C4-2B (cell line): ENCODE measurements at regions not wholly inside any gene's neighbourhood (a gene's known extent, or its start where the extent isn't known, plus 50 kb on each side); places are given as distances from the start of the nearest gene placed in this dataset.

ENCODE experiments used
- ZFX ChIP-seq: fragments of 450-650 bp; IDR thresholded peaks from 2 replicates; pipeline ENCODE4 v1.6.1; 2017
- TF ChIP-seq, protein P1 (sequence below): fragments of 450-650 bp; conservative IDR thresholded peaks from 2 replicates; pipeline ENCODE4 v1.5.1; 2017; ENCODE audit warnings: mild to moderate bottlenecking

GRCh38 chr18:41351430-41351829 is 603.6 kb upstream of the PIK3C3 start:
- TF ChIP-seq, protein P1, sequence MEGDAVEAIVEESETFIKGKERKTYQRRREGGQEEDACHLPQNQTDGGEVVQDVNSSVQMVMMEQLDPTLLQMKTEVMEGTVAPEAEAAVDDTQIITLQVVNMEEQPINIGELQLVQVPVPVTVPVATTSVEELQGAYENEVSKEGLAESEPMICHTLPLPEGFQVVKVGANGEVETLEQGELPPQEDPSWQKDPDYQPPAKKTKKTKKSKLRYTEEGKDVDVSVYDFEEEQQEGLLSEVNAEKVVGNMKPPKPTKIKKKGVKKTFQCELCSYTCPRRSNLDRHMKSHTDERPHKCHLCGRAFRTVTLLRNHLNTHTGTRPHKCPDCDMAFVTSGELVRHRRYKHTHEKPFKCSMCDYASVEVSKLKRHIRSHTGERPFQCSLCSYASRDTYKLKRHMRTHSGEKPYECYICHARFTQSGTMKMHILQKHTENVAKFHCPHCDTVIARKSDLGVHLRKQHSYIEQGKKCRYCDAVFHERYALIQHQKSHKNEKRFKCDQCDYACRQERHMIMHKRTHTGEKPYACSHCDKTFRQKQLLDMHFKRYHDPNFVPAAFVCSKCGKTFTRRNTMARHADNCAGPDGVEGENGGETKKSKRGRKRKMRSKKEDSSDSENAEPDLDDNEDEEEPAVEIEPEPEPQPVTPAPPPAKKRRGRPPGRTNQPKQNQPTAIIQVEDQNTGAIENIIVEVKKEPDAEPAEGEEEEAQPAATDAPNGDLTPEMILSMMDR = no peak
- no peak for TF ChIP-seq ZFX
